Erythroblast (primary cell): ENCODE measurements at regions not wholly inside any gene's neighbourhood (a gene's known extent, or its start where the extent isn't known, plus 50 kb on each side); places are given as distances from the start of the nearest gene placed in this dataset.

ENCODE experiments used
- GATA1 ChIP-seq: IDR thresholded peaks from 2 replicates; pipeline ENCODE4 v1.6.1; 2011; ENCODE audit warnings: low read depth, mild to moderate bottlenecking, control low read depth, low read length, moderate library complexity
- POLR2A ChIP-seq: IDR thresholded peaks from 2 replicates; pipeline ENCODE4 v1.6.1; 2011; ENCODE audit warnings: mild to moderate bottlenecking, low read length

GRCh38 chr15:45904019-45904418, 269.2 kb downstream of the SQOR start:
- no peak for TF ChIP-seq POLR2A
- no peak for TF ChIP-seq GATA1
